ENCODE measurements at regions not wholly inside any gene's neighbourhood (a gene's known extent, or its start where the extent isn't known, plus 50 kb on each side); places are given as distances from the start of the nearest gene placed in this dataset.

- no peak for DNase-seq
Observed at GRCh38 chr1:43065191-43065590, 106.5 kb upstream of the SLC2A1 start.

GRCh38 chr1:43063394-43064219 lies 104.9 kb upstream of the SLC2A1 start:
- DNase-seq: no peak

GRCh38 chr1:43062527-43063095 lies 103.9 kb upstream of the SLC2A1 start:
- no peak for DNase-seq

- DNase-seq: no peak
Observed at GRCh38 chr1:43061757-43062156, 103.1 kb upstream of the SLC2A1 start.

GRCh38 chr1:43059640-43060574 lies 101.2 kb upstream of the SLC2A1 start:
- no peak for DNase-seq

- no peak for DNase-seq
Observed at GRCh38 chr1:43058545-43059360, 100.1 kb upstream of the SLC2A1 start.

- DNase-seq: no peak
Observed at GRCh38 chr1:43058056-43058455, 99.4 kb upstream of the SLC2A1 start.

GRCh38 chr1:43057567-43057966 lies 98.9 kb upstream of the SLC2A1 start:
- DNase-seq: no peak

- DNase-seq: no peak
Observed at GRCh38 chr1:43056981-43057391, 98.3 kb upstream of the SLC2A1 start.

- DNase-seq: no peak
Observed at GRCh38 chr1:43056460-43056859, 97.8 kb upstream of the SLC2A1 start.

GRCh38 chr1:43054961-43055360 lies 96.3 kb upstream of the SLC2A1 start:
- DNase-seq: no peak

- no peak for DNase-seq
Observed at GRCh38 chr1:43052786-43053439, 94.2 kb upstream of the SLC2A1 start.

- no peak for DNase-seq
Observed at GRCh38 chr1:43052322-43052721, 93.7 kb upstream of the SLC2A1 start.

- no peak for DNase-seq
Observed at GRCh38 chr1:43049481-43049880, 90.8 kb upstream of the SLC2A1 start.

- DNase-seq: no peak
Observed at GRCh38 chr1:43048601-43049011, 89.9 kb upstream of the SLC2A1 start.

- no peak for DNase-seq
Observed at GRCh38 chr1:43047135-43047534, 88.5 kb upstream of the SLC2A1 start.

GRCh38 chr1:43044572-43045361 lies 86.1 kb upstream of the SLC2A1 start:
- no peak for DNase-seq

- no peak for DNase-seq
Observed at GRCh38 chr1:43043695-43044094, 85.0 kb upstream of the SLC2A1 start.

GRCh38 chr1:43042773-43043457 lies 84.2 kb upstream of the SLC2A1 start:
- no peak for DNase-seq

- no peak for DNase-seq
Observed at GRCh38 chr1:43042127-43042526, 83.5 kb upstream of the SLC2A1 start.

- DNase-seq: no peak
Observed at GRCh38 chr1:43041591-43041990, 82.9 kb upstream of the SLC2A1 start.

All from cerebellar nuclear complex (tissue), 1 donor.